ENCODE measurements at regions not wholly inside any gene's neighbourhood (a gene's known extent, or its start where the extent isn't known, plus 50 kb on each side); places are given as distances from the start of the nearest gene placed in this dataset.

- ATAC-seq, result no peak
- H3K27ac Mint-ChIP-seq, result no peak overlapping the region
- no peaks in the 10 kb centered on the region for H3K4me1 Mint-ChIP-seq
- POLR2A ChIA-PET, result no interaction called here
- peaks cover 3 to 46% (median 14%) of the 10 kb centered on the region in 5 donors for H3K27me3 Mint-ChIP-seq
- H3K9me3 Mint-ChIP-seq, result peaks cover 0 to 5% (median 2%) of the 10 kb centered on the region in 9 donors
- peak in 1 of 10 donors; percentile 7 for DNase-seq
- H3K36me3 Mint-ChIP-seq, result peaks cover 0 to 2% (median 0%) of the 10 kb centered on the region in 3 donors
- H3K4me3 Mint-ChIP-seq, result no peak overlapping the region
Observed at GRCh38 chr15:31526916-31527690, 200.5 kb downstream of the KLF13 start.

GRCh38 chr15:31528846-31529245 is 202.2 kb downstream of the KLF13 start:
- peaks cover 0 to 14% (median 5%) of the 10 kb centered on the region in 9 donors for H3K9me3 Mint-ChIP-seq
- H3K27ac Mint-ChIP-seq, result no peak overlapping the region
- H3K36me3 Mint-ChIP-seq, result peaks cover 0 to 6% (median 2%) of the 10 kb centered on the region in 3 donors
- DNase-seq (no peak), ATAC-seq (no peak)
- POLR2A ChIA-PET, result no interaction called here
- H3K4me3 Mint-ChIP-seq, result no peak overlapping the region
- H3K27me3 Mint-ChIP-seq, result peaks cover 3 to 46% (median 16%) of the 10 kb centered on the region in 5 donors
- no peaks in the 10 kb centered on the region for H3K4me1 Mint-ChIP-seq

- DNase-seq (no peak), ATAC-seq (no peak)
- peaks cover 22 to 48% (median 36%) of the 10 kb centered on the region in 5 donors for H3K27me3 Mint-ChIP-seq
- no peaks in the 10 kb centered on the region for H3K36me3 Mint-ChIP-seq
- H3K4me3 Mint-ChIP-seq, result no peak overlapping the region
- peaks cover 0 to 10% (median 2%) of the 10 kb centered on the region in 9 donors for H3K9me3 Mint-ChIP-seq
- H3K27ac Mint-ChIP-seq, result no peak overlapping the region
- no peaks in the 10 kb centered on the region for H3K4me1 Mint-ChIP-seq
- POLR2A ChIA-PET, result no interaction called here
Observed at GRCh38 chr15:31537770-31538592, 211.3 kb downstream of the KLF13 start.

GRCh38 chr15:31540633-31541032 is 214.0 kb downstream of the KLF13 start:
- POLR2A ChIA-PET, result no interaction called here
- H3K27me3 Mint-ChIP-seq, result peaks cover 25 to 58% (median 40%) of the 10 kb centered on the region in 5 donors
- DNase-seq, result no peak
- no peaks in the 10 kb centered on the region for H3K36me3 Mint-ChIP-seq
- H3K27ac Mint-ChIP-seq, result no peak overlapping the region
- no peak overlapping the region for H3K4me3 Mint-ChIP-seq
- H3K4me1 Mint-ChIP-seq, result no peaks in the 10 kb centered on the region
- H3K9me3 Mint-ChIP-seq, result no peaks in the 10 kb centered on the region
- ATAC-seq, result no peak

GRCh38 chr15:31544361-31544760 is 217.7 kb downstream of the KLF13 start:
- no peak for ATAC-seq
- H3K27me3 Mint-ChIP-seq, result peaks cover 20 to 52% (median 28%) of the 10 kb centered on the region in 5 donors

GRCh38 chr15:31545257-31545656 is 218.6 kb downstream of the KLF13 start:
- no peak overlapping the region for H3K27ac Mint-ChIP-seq
- peaks cover 17 to 44% (median 29%) of the 10 kb centered on the region in 5 donors for H3K27me3 Mint-ChIP-seq
- no peak overlapping the region for H3K4me3 Mint-ChIP-seq
- H3K4me1 Mint-ChIP-seq, result no peaks in the 10 kb centered on the region
- H3K9me3 Mint-ChIP-seq, result no peaks in the 10 kb centered on the region
- H3K36me3 Mint-ChIP-seq, result no peaks in the 10 kb centered on the region
- POLR2A ChIA-PET, result no interaction called here
- ATAC-seq (no peak), DNase-seq (no peak)

More at GRCh38 chr15:31544361-31544760, 217.7 kb downstream of the KLF13 start:
- POLR2A ChIA-PET, result no interaction called here
- Mint-ChIP-seq H3K27ac (no peak overlapping the region), H3K36me3 (no peaks in the 10 kb centered on the region), H3K9me3 (no peaks in the 10 kb centered on the region), H3K4me3 (no peak overlapping the region), H3K4me1 (no peaks in the 10 kb centered on the region)
- DNase-seq, result no peak

- no peak overlapping the region for H3K4me3 Mint-ChIP-seq
- no peak for ATAC-seq
- peaks cover 0 to 29% (median 8%) of the 10 kb centered on the region in 5 donors for H3K27me3 Mint-ChIP-seq
- no peak for DNase-seq
- no peak overlapping the region for H3K27ac Mint-ChIP-seq
- H3K4me1 Mint-ChIP-seq, result peaks cover 0 to 2% (median 0%) of the 10 kb centered on the region in 4 donors
- POLR2A ChIA-PET, result no interaction called here
- H3K9me3 Mint-ChIP-seq, result no peaks in the 10 kb centered on the region
- H3K36me3 Mint-ChIP-seq, result no peaks in the 10 kb centered on the region
Observed at GRCh38 chr15:31550211-31550977, 223.8 kb downstream of the KLF13 start.

GRCh38 chr15:31551323-31551722 is 224.7 kb downstream of the KLF13 start:
- H3K36me3 Mint-ChIP-seq, result no peaks in the 10 kb centered on the region
- H3K4me1 Mint-ChIP-seq, result peaks cover 0 to 2% (median 0%) of the 10 kb centered on the region in 4 donors
- no peak overlapping the region for H3K4me3 Mint-ChIP-seq
- H3K9me3 Mint-ChIP-seq, result no peaks in the 10 kb centered on the region
- POLR2A ChIA-PET, result no interaction called here
- DNase-seq (no peak), ATAC-seq (no peak)
- H3K27ac Mint-ChIP-seq, result no peak overlapping the region
- H3K27me3 Mint-ChIP-seq, result peaks cover 1 to 23% (median 8%) of the 10 kb centered on the region in 5 donors

GRCh38 chr15:31552482-31553099 is 226.0 kb downstream of the KLF13 start:
- H3K4me1 Mint-ChIP-seq, result peaks cover 0 to 2% (median 0%) of the 10 kb centered on the region in 4 donors
- H3K27me3 Mint-ChIP-seq, result peaks cover 0 to 21% (median 13%) of the 10 kb centered on the region in 5 donors
- H3K27ac Mint-ChIP-seq, result peak overlapping the region in 1 of 10 donors; percentile 45
- H3K4me3 Mint-ChIP-seq, result no peak overlapping the region
- H3K36me3 Mint-ChIP-seq, result no peaks in the 10 kb centered on the region
- no peaks in the 10 kb centered on the region for H3K9me3 Mint-ChIP-seq
- ATAC-seq (no peak), DNase-seq (no peak)
- POLR2A ChIA-PET, result no interaction called here

- H3K27ac Mint-ChIP-seq, result no peak overlapping the region
- no peaks in the 10 kb centered on the region for H3K36me3 Mint-ChIP-seq
- peaks cover 0 to 20% (median 8%) of the 10 kb centered on the region in 5 donors for H3K27me3 Mint-ChIP-seq
- no peak for DNase-seq
- ATAC-seq, result no peak
- peaks cover 0 to 2% (median 0%) of the 10 kb centered on the region in 4 donors for H3K4me1 Mint-ChIP-seq
- POLR2A ChIA-PET, result no interaction called here
- H3K9me3 Mint-ChIP-seq, result no peaks in the 10 kb centered on the region
- H3K4me3 Mint-ChIP-seq, result no peak overlapping the region
Observed at GRCh38 chr15:31554261-31554660, 227.6 kb downstream of the KLF13 start.

GRCh38 chr15:31555022-31555421 is 228.4 kb downstream of the KLF13 start:
- no peak for ATAC-seq
- no peak for DNase-seq
- Mint-ChIP-seq H3K4me3 (no peak overlapping the region), H3K27ac (no peak overlapping the region), H3K36me3 (no peaks in the 10 kb centered on the region), H3K27me3 (peaks cover 0 to 16% (median 6%) of the 10 kb centered on the region in 5 donors), H3K9me3 (no peaks in the 10 kb centered on the region), H3K4me1 (peaks cover 0 to 2% (median 0%) of the 10 kb centered on the region in 4 donors)
- POLR2A ChIA-PET, result no interaction called here

- Mint-ChIP-seq H3K4me3 (no peak overlapping the region), H3K4me1 (peaks cover 0 to 2% (median 0%) of the 10 kb centered on the region in 4 donors), H3K27ac (no peak overlapping the region), H3K9me3 (no peaks in the 10 kb centered on the region), H3K27me3 (peaks cover 0 to 16% (median 6%) of the 10 kb centered on the region in 5 donors), H3K36me3 (no peaks in the 10 kb centered on the region)
- ATAC-seq (no peak), DNase-seq (no peak)
- POLR2A ChIA-PET, result no interaction called here
Observed at GRCh38 chr15:31556494-31557150, 230.0 kb downstream of the KLF13 start.

All from naive thymus-derived CD8-positive, alpha-beta T cell (primary cell).